Panc1 (cell line): ENCODE measurements at regions not wholly inside any gene's neighbourhood (a gene's known extent, or its start where the extent isn't known, plus 50 kb on each side); places are given as distances from the start of the nearest gene placed in this dataset.

Source experiments
- ATAC-seq: fragments of 200-7000 bp; cut with Tn5 transposase; 2 replicates; pipeline ENCODE4 v1.9.1; 2020; ENCODE audit warnings: mild to moderate bottlenecking, moderate library complexity
- BruUV-seq: library from RNA; stranded (reverse); fragments of 400-500 nt; replicated peaks from 2 replicates; lab custom pipeline; 2021; lab: Mats Ljungman, UMichigan
- CTCF ChIA-PET: fragments of 300-600 bp; sonication (Branson Sonifier 250); formaldehyde crosslinking; loops from one replicate; lab custom pipeline; 2022; ENCODE audit warnings: antibody characterized with exemption; lab: Charles Lee
- POLR2A ChIA-PET: fragments of 300-600 bp; sonication (Branson Sonifier 250); formaldehyde crosslinking; loops from one replicate; lab custom pipeline; 2022; ENCODE audit warnings: antibody characterized with exemption; lab: Charles Lee
- DNase-seq: peaks from one replicate; pipeline ENCODE4 v3.0.0-alpha.2; 2010; ENCODE audit warnings: low read depth, low spot score
- H3K27ac ChIP-seq: 2 replicates; pipeline ENCODE4 v1.5.1; 2011; ENCODE audit warnings: mild to moderate bottlenecking, low read length, inconsistent platforms
- H3K27me3 ChIP-seq: fragments of 200-500 bp; sonication (Bioruptor generic); 2 replicates; pipeline ENCODE4 v1.6.0; 2014; ENCODE audit warnings: low read length, inconsistent platforms; ENCODE audit not compliant: control insufficient read depth, insufficient read depth
- H3K36me3 ChIP-seq: fragments of 200-500 bp; sonication (Bioruptor generic); 2 replicates; pipeline ENCODE4 v1.5.1; 2014; ENCODE audit warnings: inconsistent platforms, mild to moderate bottlenecking, low read length, moderate library complexity; ENCODE audit not compliant: control insufficient read depth, insufficient read depth
- H3K4me1 ChIP-seq: 2 replicates; pipeline ENCODE4 v1.5.1; 2011; ENCODE audit warnings: inconsistent platforms, mild to moderate bottlenecking, low read length, moderate library complexity; ENCODE audit not compliant: control insufficient read depth, insufficient read depth
- H3K4me3 ChIP-seq, 2 experiments: 2 replicates each; pipeline ENCODE4 v1.5.1; 2011 to 2012; ENCODE audit warnings: low read depth in 2 of 2, low read length in 2 of 2, mild to moderate bottlenecking in 2 of 2, inconsistent platforms in 1 of 2, moderate library complexity in 1 of 2
- H3K9me3 ChIP-seq: fragments of 200-500 bp; sonication (Bioruptor generic); 2 replicates; pipeline ENCODE4 v1.5.1; 2014; ENCODE audit warnings: low read depth, mild to moderate bottlenecking, inconsistent platforms, low read length, moderate library complexity; ENCODE audit not compliant: control insufficient read depth, insufficient read depth
- POLR2AphosphoS5 ChIP-seq: IDR thresholded peaks from 2 replicates; pipeline ENCODE4 v1.6.1; 2012; ENCODE audit warnings: mild to moderate bottlenecking, low read depth, low read length, moderate library complexity
- SIN3A ChIP-seq: IDR thresholded peaks from 2 replicates; pipeline ENCODE4 v1.6.1; 2012; ENCODE audit warnings: low read depth, mild to moderate bottlenecking, low read length, moderate library complexity, borderline replicate concordance; ENCODE audit not compliant: insufficient read depth
- TCF7L2 ChIP-seq: IDR thresholded peaks from 2 replicates; pipeline ENCODE4 v1.6.1; 2011; ENCODE audit warnings: mild to moderate bottlenecking, low read depth, low read length, inconsistent platforms
- in situ Hi-C: cut with HindIII; loops from 2 replicates; pipeline ENCODE4 v1.10.0; 2016; ENCODE audit warnings: low sequenced_read_pairs, low pct_unique_long_range_greater_than_20kb
- intact Hi-C: fragments of 100-400 bp; cut with micrococcal nuclease; formaldehyde crosslinking; loops from one replicate; pipeline ENCODE4 v1.10.0; 2022; ENCODE audit not compliant: unreplicated experiment
- TF ChIP-seq, protein P1 (sequence below), 2 experiments: IDR thresholded peaks; 2 replicates each; pipeline ENCODE4 v1.6.1; 2011 to 2012; ENCODE audit warnings: low read depth in 2 of 2, control low read depth in 1 of 2, low read length in 1 of 2, mild to moderate bottlenecking in 1 of 2, moderate library complexity in 1 of 2; ENCODE audit not compliant: insufficient read depth in 1 of 2
- TF ChIP-seq, protein P2 (sequence below): fragments of 450-650 bp; IDR thresholded peaks from 2 replicates; pipeline ENCODE4 v1.5.1; 2017; ENCODE audit warnings: mild to moderate bottlenecking

DNA sequence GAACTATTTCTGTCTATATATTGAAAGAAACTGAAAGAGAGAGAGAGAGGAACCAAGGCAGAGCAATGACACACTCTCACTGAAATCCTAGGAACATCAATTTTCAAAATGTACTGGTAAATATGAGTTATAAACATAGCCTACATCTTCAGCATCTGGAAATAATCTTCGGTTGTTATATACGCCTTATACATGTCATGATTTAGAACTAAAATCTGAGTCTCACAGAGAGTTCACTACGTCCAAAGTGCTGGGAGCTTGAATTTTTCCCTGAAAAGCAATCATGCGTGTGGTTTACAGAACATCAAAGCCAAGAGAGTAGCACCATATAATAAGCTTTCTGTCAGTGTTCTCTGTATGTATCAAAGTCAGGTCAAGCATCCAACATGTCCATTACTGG is 420.0 kb upstream of the CBLB start:
- in situ Hi-C loops (no loop called here), intact Hi-C loops (no loop called here)
- DNase-seq = no peak
- ATAC-seq = no peak
- POLR2A ChIA-PET = no interaction called here
- Histone ChIP-seq H3K9me3 (no peaks in the 10 kb centered on the region), H3K27ac (no peak overlapping the region), H3K4me3 (no peak overlapping the region), H3K4me1 (no peaks in the 10 kb centered on the region), H3K27me3 (no peaks in the 10 kb centered on the region), H3K36me3 (no peaks in the 10 kb centered on the region)
- CTCF ChIA-PET = no interaction called here
- no TSS peak for BruUV-seq
- TF ChIP-seq TCF7L2 (no peak), POLR2AphosphoS5 (no peak), SIN3A (no peak)
- TF ChIP-seq, protein P1, sequence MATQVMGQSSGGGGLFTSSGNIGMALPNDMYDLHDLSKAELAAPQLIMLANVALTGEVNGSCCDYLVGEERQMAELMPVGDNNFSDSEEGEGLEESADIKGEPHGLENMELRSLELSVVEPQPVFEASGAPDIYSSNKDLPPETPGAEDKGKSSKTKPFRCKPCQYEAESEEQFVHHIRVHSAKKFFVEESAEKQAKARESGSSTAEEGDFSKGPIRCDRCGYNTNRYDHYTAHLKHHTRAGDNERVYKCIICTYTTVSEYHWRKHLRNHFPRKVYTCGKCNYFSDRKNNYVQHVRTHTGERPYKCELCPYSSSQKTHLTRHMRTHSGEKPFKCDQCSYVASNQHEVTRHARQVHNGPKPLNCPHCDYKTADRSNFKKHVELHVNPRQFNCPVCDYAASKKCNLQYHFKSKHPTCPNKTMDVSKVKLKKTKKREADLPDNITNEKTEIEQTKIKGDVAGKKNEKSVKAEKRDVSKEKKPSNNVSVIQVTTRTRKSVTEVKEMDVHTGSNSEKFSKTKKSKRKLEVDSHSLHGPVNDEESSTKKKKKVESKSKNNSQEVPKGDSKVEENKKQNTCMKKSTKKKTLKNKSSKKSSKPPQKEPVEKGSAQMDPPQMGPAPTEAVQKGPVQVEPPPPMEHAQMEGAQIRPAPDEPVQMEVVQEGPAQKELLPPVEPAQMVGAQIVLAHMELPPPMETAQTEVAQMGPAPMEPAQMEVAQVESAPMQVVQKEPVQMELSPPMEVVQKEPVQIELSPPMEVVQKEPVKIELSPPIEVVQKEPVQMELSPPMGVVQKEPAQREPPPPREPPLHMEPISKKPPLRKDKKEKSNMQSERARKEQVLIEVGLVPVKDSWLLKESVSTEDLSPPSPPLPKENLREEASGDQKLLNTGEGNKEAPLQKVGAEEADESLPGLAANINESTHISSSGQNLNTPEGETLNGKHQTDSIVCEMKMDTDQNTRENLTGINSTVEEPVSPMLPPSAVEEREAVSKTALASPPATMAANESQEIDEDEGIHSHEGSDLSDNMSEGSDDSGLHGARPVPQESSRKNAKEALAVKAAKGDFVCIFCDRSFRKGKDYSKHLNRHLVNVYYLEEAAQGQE (IDR thresholded peaks at IDR 0.05; ENCODE audit: insufficient read depth in 1 of 2, low read depth in 2 of 2, low read length in 1 of 2) = no peak
- TF ChIP-seq, protein P2, sequence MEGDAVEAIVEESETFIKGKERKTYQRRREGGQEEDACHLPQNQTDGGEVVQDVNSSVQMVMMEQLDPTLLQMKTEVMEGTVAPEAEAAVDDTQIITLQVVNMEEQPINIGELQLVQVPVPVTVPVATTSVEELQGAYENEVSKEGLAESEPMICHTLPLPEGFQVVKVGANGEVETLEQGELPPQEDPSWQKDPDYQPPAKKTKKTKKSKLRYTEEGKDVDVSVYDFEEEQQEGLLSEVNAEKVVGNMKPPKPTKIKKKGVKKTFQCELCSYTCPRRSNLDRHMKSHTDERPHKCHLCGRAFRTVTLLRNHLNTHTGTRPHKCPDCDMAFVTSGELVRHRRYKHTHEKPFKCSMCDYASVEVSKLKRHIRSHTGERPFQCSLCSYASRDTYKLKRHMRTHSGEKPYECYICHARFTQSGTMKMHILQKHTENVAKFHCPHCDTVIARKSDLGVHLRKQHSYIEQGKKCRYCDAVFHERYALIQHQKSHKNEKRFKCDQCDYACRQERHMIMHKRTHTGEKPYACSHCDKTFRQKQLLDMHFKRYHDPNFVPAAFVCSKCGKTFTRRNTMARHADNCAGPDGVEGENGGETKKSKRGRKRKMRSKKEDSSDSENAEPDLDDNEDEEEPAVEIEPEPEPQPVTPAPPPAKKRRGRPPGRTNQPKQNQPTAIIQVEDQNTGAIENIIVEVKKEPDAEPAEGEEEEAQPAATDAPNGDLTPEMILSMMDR = no peak

DNA sequence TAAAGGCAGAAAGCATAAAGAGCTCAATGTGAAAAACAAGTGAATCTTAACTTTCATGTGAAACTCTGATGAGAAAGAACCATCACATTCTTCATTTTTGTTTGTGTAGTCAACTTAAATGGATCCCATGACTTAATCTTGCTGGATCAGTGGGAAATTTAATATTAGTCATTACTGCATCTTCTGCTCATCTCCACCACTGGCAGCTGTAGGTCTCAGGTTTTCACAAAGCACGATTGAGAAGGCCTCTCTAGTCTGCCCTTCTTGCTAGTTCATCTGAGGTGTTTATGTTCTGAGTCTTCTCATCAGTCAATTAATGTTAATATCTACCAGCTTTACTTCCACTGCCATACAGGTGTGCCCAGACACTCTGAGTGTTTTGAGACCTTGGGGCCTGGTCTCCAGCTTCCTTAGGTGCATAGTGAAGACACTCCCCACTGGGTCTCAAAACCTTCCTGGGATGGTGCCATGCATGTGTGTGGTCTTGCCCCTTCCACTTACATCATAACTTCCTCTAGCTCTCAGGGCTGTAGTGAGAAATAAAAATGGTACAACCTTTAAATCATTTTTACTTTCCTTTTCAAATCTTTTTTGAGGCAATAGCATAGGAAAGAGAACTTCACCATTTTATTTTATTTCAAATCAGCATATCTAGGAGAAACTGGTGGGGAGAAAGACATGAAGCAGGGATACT is 421.6 kb upstream of the CBLB start:
- ChIA-PET CTCF (no interaction called here), POLR2A (no interaction called here)
- H3K4me1 ChIP-seq = no peaks in the 10 kb centered on the region
- DNase-seq (no peak), ATAC-seq (no peak)
- no TSS peak for BruUV-seq
- no peaks in the 10 kb centered on the region for H3K27me3 ChIP-seq
- H3K9me3 ChIP-seq = no peaks in the 10 kb centered on the region
- in situ Hi-C loops = no loop called here
- H3K36me3 ChIP-seq = no peaks in the 10 kb centered on the region
- no peak overlapping the region for H3K27ac ChIP-seq
- intact Hi-C loops = no loop called here
- H3K4me3 ChIP-seq = no peak overlapping the region
- TF ChIP-seq SIN3A = no peak
- TF ChIP-seq, protein P1 (IDR thresholded peaks at IDR 0.05; ENCODE audit: insufficient read depth in 1 of 2, low read depth in 2 of 2, low read length in 1 of 2) = no peak
